ENCODE measurements at regions not wholly inside any gene's neighbourhood (a gene's known extent, or its start where the extent isn't known, plus 50 kb on each side); places are given as distances from the start of the nearest gene placed in this dataset.

GRCh38 chr7:67478066-67478465, 481.4 kb downstream of the TYW1 start:
- H2AFZ ChIP-seq, result no peak overlapping the region
- H3K27me3 ChIP-seq (ENCODE audit: insufficient read depth), result no peaks in the 10 kb centered on the region
- H3K27ac Mint-ChIP-seq, result no peak overlapping the region
- ATAC-seq (no peak), DNase-seq (ENCODE audit: low spot score) (no peak)
- no peak overlapping the region for H3K27ac ChIP-seq (ENCODE audit: low read depth)
- peaks cover 30% of the 10 kb centered on the region for H3K36me3 Mint-ChIP-seq (ENCODE audit: low read depth)
- H3K4me3 ChIP-seq, result no peak overlapping the region
- H3K79me2 ChIP-seq (replicated peaks; ENCODE audit: insufficient read depth), result no peaks in the 10 kb centered on the region
- no peaks in the 10 kb centered on the region for H4K20me1 ChIP-seq (replicated peaks; ENCODE audit: insufficient read depth)
- no peak overlapping the region for H3K4me3 Mint-ChIP-seq
- no peaks in the 10 kb centered on the region for H3K4me1 ChIP-seq (ENCODE audit: insufficient read depth)
- peaks cover 5% of the 10 kb centered on the region for H3K27me3 Mint-ChIP-seq (ENCODE audit: insufficient read depth, low read depth, poor library complexity)
- H3K4me1 Mint-ChIP-seq, result no peaks in the 10 kb centered on the region
- no peaks in the 10 kb centered on the region for H3F3A ChIP-seq (replicated peaks; ENCODE audit: low read depth)
- H3K36me3 ChIP-seq (ENCODE audit: insufficient read depth), result no peaks in the 10 kb centered on the region; the same call in 1 of the 2 replicates
- no peak overlapping the region for H3K4me2 ChIP-seq
- H3K9me2 ChIP-seq (ENCODE audit: insufficient read depth), result no peaks in the 10 kb centered on the region
- H3K9me3 Mint-ChIP-seq, result peaks cover 71% of the 10 kb centered on the region
- TF ChIP-seq ZNF114 (CRISPR knock-in tag; IDR thresholded peaks at IDR 0.05), result no peak
- no peak for TF ChIP-seq REST (IDR thresholded peaks at IDR 0.05; ENCODE audit: unreplicated experiment)
- no peak for TF ChIP-seq NANOG (IDR thresholded peaks at IDR 0.05; ENCODE audit: borderline replicate concordance)
- no peak for TF ChIP-seq POLR2AphosphoS5 (IDR thresholded peaks at IDR 0.05; ENCODE audit: low read depth)
- no peak for TF ChIP-seq JUNB (IDR thresholded peaks at IDR 0.05; ENCODE audit: unreplicated experiment)
- TF ChIP-seq ETS1 (IDR thresholded peaks at IDR 0.05), result no peak
- no peak for TF ChIP-seq ZNF331 (CRISPR knock-in tag; IDR thresholded peaks at IDR 0.05; ENCODE audit: low read depth)
- TF ChIP-seq EZH2 (IDR thresholded peaks at IDR 0.05; ENCODE audit: low read depth, unreplicated experiment), result no peak
- TF ChIP-seq CTCF (conservative IDR thresholded peaks at IDR 0.05; ENCODE audit: low read depth in 2 of 2), result no peak

- DNase-seq (ENCODE audit: low spot score), result peak; percentile 87
- Histone ChIP-seq H3F3A (replicated peaks; ENCODE audit: low read depth) (no peaks in the 10 kb centered on the region), H3K4me1 (ENCODE audit: insufficient read depth) (no peaks in the 10 kb centered on the region), H4K20me1 (replicated peaks; ENCODE audit: insufficient read depth) (no peaks in the 10 kb centered on the region), H3K79me2 (replicated peaks; ENCODE audit: insufficient read depth) (no peaks in the 10 kb centered on the region), H3K4me3 (peak overlapping the region; percentile 38), H3K36me3 (ENCODE audit: insufficient read depth) (no peaks in the 10 kb centered on the region), H3K27me3 (ENCODE audit: insufficient read depth) (no peaks in the 10 kb centered on the region), H3K9me2 (ENCODE audit: insufficient read depth) (no peaks in the 10 kb centered on the region), H3K4me2 (peak overlapping the region; percentile 66; the same call in 1 of the 2 replicates), H3K27ac (ENCODE audit: low read depth) (no peak overlapping the region), H2AFZ (peak overlapping the region; percentile 60; the same call in 1 of the 2 replicates)
- peaks cover 99% of the 10 kb centered on the region for H3K9me3 Mint-ChIP-seq
- H3K36me3 Mint-ChIP-seq (ENCODE audit: low read depth), result peaks cover 38% of the 10 kb centered on the region
- peaks cover 2% of the 10 kb centered on the region for H3K27me3 Mint-ChIP-seq (ENCODE audit: insufficient read depth, low read depth, poor library complexity)
- ATAC-seq, result no peak; the same call in 2 of the 3 replicates
- no peaks in the 10 kb centered on the region for H3K4me1 Mint-ChIP-seq
- no peak overlapping the region for H3K27ac Mint-ChIP-seq
- TF ChIP-seq NANOG (IDR thresholded peaks at IDR 0.05; ENCODE audit: borderline replicate concordance) (no peak), CTCF (conservative IDR thresholded peaks at IDR 0.05; ENCODE audit: low read depth in 2 of 2) (peak; percentile 69 to 76)
- H3K4me3 Mint-ChIP-seq, result no peak overlapping the region
Observed at GRCh38 chr7:67484244-67484751, 487.7 kb downstream of the TYW1 start.
